ENCODE measurements at regions not wholly inside any gene's neighbourhood (a gene's known extent, or its start where the extent isn't known, plus 50 kb on each side); places are given as distances from the start of the nearest gene placed in this dataset.
"Not testable (repeated sequence)": the region's sequence is repeated elsewhere in the genome, so short reads cannot be mapped to it uniquely, and the experiment has no call there.

DNA sequence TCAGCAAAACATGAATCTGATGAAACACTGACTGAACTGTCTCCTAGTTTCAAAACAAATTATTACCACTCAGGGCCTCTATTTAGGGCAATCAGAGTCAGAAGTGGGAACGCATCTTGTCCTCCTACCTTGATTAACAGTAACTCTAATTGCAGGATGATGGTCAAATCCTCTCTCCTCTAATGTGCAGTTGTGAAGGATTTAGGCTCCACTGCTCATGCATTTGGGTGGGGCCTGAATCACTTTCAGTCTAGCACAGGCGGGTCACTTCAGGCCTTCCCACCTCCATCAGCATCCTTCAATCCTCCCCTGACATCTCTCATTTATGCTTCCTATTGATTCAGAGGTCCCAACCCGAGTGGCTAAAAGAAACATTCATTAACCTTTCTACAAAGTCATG lies 67.5 kb upstream of the AGAP9 start:
- TF ChIP-seq, protein P1, sequence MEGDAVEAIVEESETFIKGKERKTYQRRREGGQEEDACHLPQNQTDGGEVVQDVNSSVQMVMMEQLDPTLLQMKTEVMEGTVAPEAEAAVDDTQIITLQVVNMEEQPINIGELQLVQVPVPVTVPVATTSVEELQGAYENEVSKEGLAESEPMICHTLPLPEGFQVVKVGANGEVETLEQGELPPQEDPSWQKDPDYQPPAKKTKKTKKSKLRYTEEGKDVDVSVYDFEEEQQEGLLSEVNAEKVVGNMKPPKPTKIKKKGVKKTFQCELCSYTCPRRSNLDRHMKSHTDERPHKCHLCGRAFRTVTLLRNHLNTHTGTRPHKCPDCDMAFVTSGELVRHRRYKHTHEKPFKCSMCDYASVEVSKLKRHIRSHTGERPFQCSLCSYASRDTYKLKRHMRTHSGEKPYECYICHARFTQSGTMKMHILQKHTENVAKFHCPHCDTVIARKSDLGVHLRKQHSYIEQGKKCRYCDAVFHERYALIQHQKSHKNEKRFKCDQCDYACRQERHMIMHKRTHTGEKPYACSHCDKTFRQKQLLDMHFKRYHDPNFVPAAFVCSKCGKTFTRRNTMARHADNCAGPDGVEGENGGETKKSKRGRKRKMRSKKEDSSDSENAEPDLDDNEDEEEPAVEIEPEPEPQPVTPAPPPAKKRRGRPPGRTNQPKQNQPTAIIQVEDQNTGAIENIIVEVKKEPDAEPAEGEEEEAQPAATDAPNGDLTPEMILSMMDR (optimal IDR thresholded peaks at IDR 0.05 in 1 of 3, IDR thresholded peaks at IDR 0.05 in 1 of 3, conservative IDR thresholded peaks at IDR 0.05 in 1 of 3; ENCODE audit: extremely low read depth in 1 of 3, insufficient read depth in 2 of 3, low read length in 3 of 3), result not testable (repeated sequence)
- TF ChIP-seq EZH2 (IDR thresholded peaks at IDR 0.05; ENCODE audit: low read length), result not testable (repeated sequence)

Data from keratinocyte (primary cell).